Activated naive CD4-positive, alpha-beta T cell treated with anti-CD3 and anti-CD28 coated beads, Interleukin-2, amount 50 U/mL, for 24 hours (primary cell): ENCODE measurements at regions not wholly inside any gene's neighbourhood (a gene's known extent, or its start where the extent isn't known, plus 50 kb on each side); places are given as distances from the start of the nearest gene placed in this dataset.

ENCODE experiments used
- H3K27ac Mint-ChIP-seq: one replicate; pipeline ENCODE4 v1.8.0; 2021; ENCODE audit warnings: mild to moderate bottlenecking, mixed read lengths
- H3K27me3 Mint-ChIP-seq: one replicate; pipeline ENCODE4 v1.8.0; 2021; ENCODE audit warnings: mixed read lengths
- H3K36me3 Mint-ChIP-seq: one replicate; pipeline ENCODE4 v1.8.0; 2021; ENCODE audit warnings: mixed read lengths
- H3K4me1 Mint-ChIP-seq: one replicate; pipeline ENCODE4 v1.8.0; 2021; ENCODE audit warnings: mixed read lengths
- H3K4me3 Mint-ChIP-seq: one replicate; pipeline ENCODE4 v1.8.0; 2021; ENCODE audit warnings: mild to moderate bottlenecking, mixed read lengths
- H3K9me3 Mint-ChIP-seq: one replicate; pipeline ENCODE4 v1.8.0; 2021; ENCODE audit warnings: mixed read lengths

- Mint-ChIP-seq H3K4me1 (no peaks in the 10 kb centered on the region), H3K27me3 (no peaks in the 10 kb centered on the region), H3K9me3 (no peaks in the 10 kb centered on the region), H3K4me3 (no peak overlapping the region), H3K27ac (no peak overlapping the region), H3K36me3 (no peaks in the 10 kb centered on the region)
Measured at GRCh38 chr11:103659206-103659618, 377.2 kb upstream of the DDI1 start.

GRCh38 chr11:103659743-103660142, 376.7 kb upstream of the DDI1 start:
- Mint-ChIP-seq H3K36me3 (no peaks in the 10 kb centered on the region), H3K4me1 (no peaks in the 10 kb centered on the region), H3K4me3 (no peak overlapping the region), H3K9me3 (no peaks in the 10 kb centered on the region), H3K27ac (no peak overlapping the region), H3K27me3 (no peaks in the 10 kb centered on the region)

- no peak overlapping the region for H3K4me3 Mint-ChIP-seq
- H3K4me1 Mint-ChIP-seq: no peaks in the 10 kb centered on the region
- no peaks in the 10 kb centered on the region for H3K9me3 Mint-ChIP-seq
- no peaks in the 10 kb centered on the region for H3K36me3 Mint-ChIP-seq
- no peaks in the 10 kb centered on the region for H3K27me3 Mint-ChIP-seq
- no peak overlapping the region for H3K27ac Mint-ChIP-seq
Measured at GRCh38 chr11:103661185-103661584, 375.3 kb upstream of the DDI1 start.

- no peaks in the 10 kb centered on the region for H3K27me3 Mint-ChIP-seq
- no peak overlapping the region for H3K4me3 Mint-ChIP-seq
- no peak overlapping the region for H3K27ac Mint-ChIP-seq
- H3K36me3 Mint-ChIP-seq: no peaks in the 10 kb centered on the region
- H3K9me3 Mint-ChIP-seq: no peaks in the 10 kb centered on the region
- H3K4me1 Mint-ChIP-seq: no peaks in the 10 kb centered on the region
Measured at GRCh38 chr11:103661991-103662390, 374.4 kb upstream of the DDI1 start.

GRCh38 chr11:103662880-103663279, 373.6 kb upstream of the DDI1 start:
- no peaks in the 10 kb centered on the region for H3K9me3 Mint-ChIP-seq
- no peak overlapping the region for H3K27ac Mint-ChIP-seq
- no peaks in the 10 kb centered on the region for H3K4me1 Mint-ChIP-seq
- H3K36me3 Mint-ChIP-seq: no peaks in the 10 kb centered on the region
- no peaks in the 10 kb centered on the region for H3K27me3 Mint-ChIP-seq
- H3K4me3 Mint-ChIP-seq: no peak overlapping the region

- Mint-ChIP-seq H3K27me3 (no peaks in the 10 kb centered on the region), H3K4me3 (no peak overlapping the region), H3K4me1 (no peaks in the 10 kb centered on the region), H3K27ac (no peak overlapping the region), H3K9me3 (no peaks in the 10 kb centered on the region), H3K36me3 (no peaks in the 10 kb centered on the region)
Measured at GRCh38 chr11:103668859-103669258, 367.6 kb upstream of the DDI1 start.

GRCh38 chr11:103671143-103671651, 365.2 kb upstream of the DDI1 start:
- Mint-ChIP-seq H3K4me3 (no peak overlapping the region), H3K4me1 (no peaks in the 10 kb centered on the region), H3K27ac (no peak overlapping the region), H3K9me3 (no peaks in the 10 kb centered on the region), H3K36me3 (no peaks in the 10 kb centered on the region), H3K27me3 (no peaks in the 10 kb centered on the region)

- Mint-ChIP-seq H3K27ac (no peak overlapping the region), H3K9me3 (no peaks in the 10 kb centered on the region), H3K4me3 (no peak overlapping the region), H3K4me1 (no peaks in the 10 kb centered on the region), H3K36me3 (no peaks in the 10 kb centered on the region), H3K27me3 (no peaks in the 10 kb centered on the region)
Measured at GRCh38 chr11:103673773-103674172, 362.7 kb upstream of the DDI1 start.

- Mint-ChIP-seq H3K27me3 (no peaks in the 10 kb centered on the region), H3K4me3 (no peak overlapping the region), H3K27ac (no peak overlapping the region), H3K36me3 (no peaks in the 10 kb centered on the region), H3K4me1 (no peaks in the 10 kb centered on the region), H3K9me3 (no peaks in the 10 kb centered on the region)
Measured at GRCh38 chr11:103676413-103676812, 360.0 kb upstream of the DDI1 start.

- H3K4me1 Mint-ChIP-seq: peaks cover 8% of the 10 kb centered on the region
- H3K36me3 Mint-ChIP-seq: no peaks in the 10 kb centered on the region
- H3K9me3 Mint-ChIP-seq: no peaks in the 10 kb centered on the region
- H3K27me3 Mint-ChIP-seq: peaks cover 2% of the 10 kb centered on the region
- H3K27ac Mint-ChIP-seq: no peak overlapping the region
- no peak overlapping the region for H3K4me3 Mint-ChIP-seq
Measured at GRCh38 chr11:103680826-103681225, 355.6 kb upstream of the DDI1 start.

- Mint-ChIP-seq H3K27ac (no peak overlapping the region), H3K4me3 (no peak overlapping the region), H3K4me1 (peaks cover 8% of the 10 kb centered on the region), H3K27me3 (peaks cover 7% of the 10 kb centered on the region), H3K9me3 (no peaks in the 10 kb centered on the region), H3K36me3 (no peaks in the 10 kb centered on the region)
Measured at GRCh38 chr11:103681855-103682254, 354.6 kb upstream of the DDI1 start.

GRCh38 chr11:103682318-103683184, 353.9 kb upstream of the DDI1 start:
- Mint-ChIP-seq H3K4me3 (no peak overlapping the region), H3K4me1 (peaks cover 8% of the 10 kb centered on the region), H3K9me3 (no peaks in the 10 kb centered on the region), H3K27ac (no peak overlapping the region), H3K27me3 (peaks cover 7% of the 10 kb centered on the region), H3K36me3 (no peaks in the 10 kb centered on the region)

- H3K9me3 Mint-ChIP-seq: no peaks in the 10 kb centered on the region
- H3K4me1 Mint-ChIP-seq: peaks cover 8% of the 10 kb centered on the region
Measured at GRCh38 chr11:103683576-103683975, 352.9 kb upstream of the DDI1 start.

GRCh38 chr11:103688924-103689323, 347.5 kb upstream of the DDI1 start:
- peaks cover 7% of the 10 kb centered on the region for H3K27me3 Mint-ChIP-seq
- no peak overlapping the region for H3K4me3 Mint-ChIP-seq
- H3K27ac Mint-ChIP-seq: no peak overlapping the region
- no peaks in the 10 kb centered on the region for H3K9me3 Mint-ChIP-seq
- H3K36me3 Mint-ChIP-seq: no peaks in the 10 kb centered on the region
- H3K4me1 Mint-ChIP-seq: no peaks in the 10 kb centered on the region

More at GRCh38 chr11:103683576-103683975, 352.9 kb upstream of the DDI1 start:
- no peak overlapping the region for H3K4me3 Mint-ChIP-seq
- H3K36me3 Mint-ChIP-seq: no peaks in the 10 kb centered on the region
- H3K27ac Mint-ChIP-seq: no peak overlapping the region
- H3K27me3 Mint-ChIP-seq: peaks cover 7% of the 10 kb centered on the region

GRCh38 chr11:103690356-103690755, 346.1 kb upstream of the DDI1 start:
- H3K36me3 Mint-ChIP-seq: no peaks in the 10 kb centered on the region
- no peak overlapping the region for H3K27ac Mint-ChIP-seq
- H3K4me3 Mint-ChIP-seq: no peak overlapping the region

GRCh38 chr11:103696123-103696522, 340.3 kb upstream of the DDI1 start:
- H3K36me3 Mint-ChIP-seq: no peaks in the 10 kb centered on the region
- peaks cover 1% of the 10 kb centered on the region for H3K27me3 Mint-ChIP-seq
- no peak overlapping the region for H3K27ac Mint-ChIP-seq
- no peaks in the 10 kb centered on the region for H3K9me3 Mint-ChIP-seq
- H3K4me1 Mint-ChIP-seq: no peaks in the 10 kb centered on the region
- H3K4me3 Mint-ChIP-seq: no peak overlapping the region

More at GRCh38 chr11:103690356-103690755, 346.1 kb upstream of the DDI1 start:
- Mint-ChIP-seq H3K27me3 (peaks cover 7% of the 10 kb centered on the region), H3K9me3 (no peaks in the 10 kb centered on the region), H3K4me1 (no peaks in the 10 kb centered on the region)
